ENCODE measurements at regions not wholly inside any gene's neighbourhood (a gene's known extent, or its start where the extent isn't known, plus 50 kb on each side); places are given as distances from the start of the nearest gene placed in this dataset.

GRCh38 chr14:27012641-27013040 lies 414.8 kb upstream of the NOVA1 start:
- intact Hi-C loops (cut with micrococcal nuclease; ENCODE audit: unreplicated experiment) = no loop called here
- BruUV-seq (replicated peaks) = no TSS peak
- ChIA-PET CTCF (no interaction called here), POLR2A (ENCODE audit: low non-redundant PET) (no interaction called here)
- Histone ChIP-seq H3K9me3 (ENCODE audit: low read depth, low read length, poor library complexity, severe bottlenecking) (no peaks in the 10 kb centered on the region), H3K36me3 (ENCODE audit: insufficient read depth, low read length, poor library complexity, severe bottlenecking) (no peaks in the 10 kb centered on the region), H3K4me1 (ENCODE audit: insufficient read depth, low read length, poor library complexity, severe bottlenecking) (no peaks in the 10 kb centered on the region), H3K27ac (ENCODE audit: low read depth, low read length, poor library complexity, severe bottlenecking) (no peak overlapping the region), H3K4me3 (ENCODE audit: low read depth, low read length, poor library complexity, severe bottlenecking) (no peak overlapping the region), H3K27me3 (replicated peaks; ENCODE audit: insufficient read depth, low read depth, low read length, poor library complexity) (no peaks in the 10 kb centered on the region)
- no peak for DNase-seq (ENCODE audit: low spot score)
- TF ChIP-seq, protein P1, sequence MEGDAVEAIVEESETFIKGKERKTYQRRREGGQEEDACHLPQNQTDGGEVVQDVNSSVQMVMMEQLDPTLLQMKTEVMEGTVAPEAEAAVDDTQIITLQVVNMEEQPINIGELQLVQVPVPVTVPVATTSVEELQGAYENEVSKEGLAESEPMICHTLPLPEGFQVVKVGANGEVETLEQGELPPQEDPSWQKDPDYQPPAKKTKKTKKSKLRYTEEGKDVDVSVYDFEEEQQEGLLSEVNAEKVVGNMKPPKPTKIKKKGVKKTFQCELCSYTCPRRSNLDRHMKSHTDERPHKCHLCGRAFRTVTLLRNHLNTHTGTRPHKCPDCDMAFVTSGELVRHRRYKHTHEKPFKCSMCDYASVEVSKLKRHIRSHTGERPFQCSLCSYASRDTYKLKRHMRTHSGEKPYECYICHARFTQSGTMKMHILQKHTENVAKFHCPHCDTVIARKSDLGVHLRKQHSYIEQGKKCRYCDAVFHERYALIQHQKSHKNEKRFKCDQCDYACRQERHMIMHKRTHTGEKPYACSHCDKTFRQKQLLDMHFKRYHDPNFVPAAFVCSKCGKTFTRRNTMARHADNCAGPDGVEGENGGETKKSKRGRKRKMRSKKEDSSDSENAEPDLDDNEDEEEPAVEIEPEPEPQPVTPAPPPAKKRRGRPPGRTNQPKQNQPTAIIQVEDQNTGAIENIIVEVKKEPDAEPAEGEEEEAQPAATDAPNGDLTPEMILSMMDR (conservative IDR thresholded peaks at IDR 0.05; ENCODE audit: low read depth, low read length) = no peak
- TF ChIP-seq EZH2 (IDR thresholded peaks at IDR 0.05; ENCODE audit: borderline replicate concordance, low read depth, low read length, poor library complexity, severe bottlenecking) = no peak

GRCh38 chr14:27013678-27014077 lies 415.8 kb upstream of the NOVA1 start:
- Histone ChIP-seq H3K9me3 (ENCODE audit: low read depth, low read length, poor library complexity, severe bottlenecking) (no peaks in the 10 kb centered on the region), H3K4me3 (ENCODE audit: low read depth, low read length, poor library complexity, severe bottlenecking) (no peak overlapping the region), H3K27me3 (replicated peaks; ENCODE audit: insufficient read depth, low read depth, low read length, poor library complexity) (no peaks in the 10 kb centered on the region), H3K36me3 (ENCODE audit: insufficient read depth, low read length, poor library complexity, severe bottlenecking) (no peaks in the 10 kb centered on the region), H3K27ac (ENCODE audit: low read depth, low read length, poor library complexity, severe bottlenecking) (no peak overlapping the region), H3K4me1 (ENCODE audit: insufficient read depth, low read length, poor library complexity, severe bottlenecking) (no peaks in the 10 kb centered on the region)
- TF ChIP-seq EZH2 (IDR thresholded peaks at IDR 0.05; ENCODE audit: borderline replicate concordance, low read depth, low read length, poor library complexity, severe bottlenecking) = no peak
- TF ChIP-seq, protein P1 (conservative IDR thresholded peaks at IDR 0.05; ENCODE audit: low read depth, low read length) = no peak
- DNase-seq (ENCODE audit: low spot score) = no peak
- CTCF ChIA-PET = no interaction called here
- POLR2A ChIA-PET (ENCODE audit: low non-redundant PET) = no interaction called here
- no TSS peak for BruUV-seq (replicated peaks)
- intact Hi-C loops (cut with micrococcal nuclease; ENCODE audit: unreplicated experiment) = no loop called here

DNA sequence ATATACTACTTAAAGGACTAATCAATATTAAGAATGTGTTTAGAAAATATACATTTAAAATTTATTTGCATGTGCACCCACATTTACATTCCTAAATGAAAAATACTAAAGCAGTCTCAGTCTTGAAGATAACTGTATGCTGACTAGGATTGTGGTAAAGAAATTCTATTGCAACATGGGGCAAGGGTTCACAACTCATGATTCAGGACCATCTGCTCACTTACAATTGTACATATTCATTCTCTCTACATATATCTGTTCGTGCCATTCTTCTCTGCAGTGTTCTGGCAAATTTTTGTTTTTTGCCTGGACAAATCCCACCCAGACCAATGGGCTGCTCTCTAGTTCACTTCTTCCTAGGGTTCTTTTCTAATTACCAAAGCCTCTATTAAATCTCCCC lies 417.2 kb upstream of the NOVA1 start:
- POLR2A ChIA-PET (ENCODE audit: low non-redundant PET) = interaction anchor here (1.1 kb wide), 1 partner anchor 11 kb away, joined by 4 read pairs; no protein-coding TSS in a partner anchor
- H3K4me1 ChIP-seq (ENCODE audit: insufficient read depth, low read length, poor library complexity, severe bottlenecking) = no peaks in the 10 kb centered on the region
- DNase-seq (ENCODE audit: low spot score) = no peak
- CTCF ChIA-PET = no interaction called here
- BruUV-seq (replicated peaks) = no TSS peak
- H3K36me3 ChIP-seq (ENCODE audit: insufficient read depth, low read length, poor library complexity, severe bottlenecking) = no peaks in the 10 kb centered on the region
- TF ChIP-seq EZH2 (IDR thresholded peaks at IDR 0.05; ENCODE audit: borderline replicate concordance, low read depth, low read length, poor library complexity, severe bottlenecking) = no peak
- TF ChIP-seq, protein P1 (conservative IDR thresholded peaks at IDR 0.05; ENCODE audit: low read depth, low read length) = no peak
- no peaks in the 10 kb centered on the region for H3K27me3 ChIP-seq (replicated peaks; ENCODE audit: insufficient read depth, low read depth, low read length, poor library complexity)
- H3K4me3 ChIP-seq (ENCODE audit: low read depth, low read length, poor library complexity, severe bottlenecking) = no peak overlapping the region
- H3K27ac ChIP-seq (ENCODE audit: low read depth, low read length, poor library complexity, severe bottlenecking) = no peak overlapping the region
- no peaks in the 10 kb centered on the region for H3K9me3 ChIP-seq (ENCODE audit: low read depth, low read length, poor library complexity, severe bottlenecking)
- intact Hi-C loops (cut with micrococcal nuclease; ENCODE audit: unreplicated experiment) = no loop called here

Data from A673 (cell line).